NCI-H2081 treated with DMSO at 0.1 percent for 48 hours (cell line): ENCODE measurements at regions not wholly inside any gene's neighbourhood (a gene's known extent, or its start where the extent isn't known, plus 50 kb on each side); places are given as distances from the start of the nearest gene placed in this dataset.
"Not testable (repeated sequence)": the region's sequence is repeated elsewhere in the genome, so short reads cannot be mapped to it uniquely, and the experiment has no call there.

ENCODE experiments used
- DNase-seq: peaks from one replicate; lab custom pipeline; 2025; lab: John Stamatoyannopoulos, UW

DNA sequence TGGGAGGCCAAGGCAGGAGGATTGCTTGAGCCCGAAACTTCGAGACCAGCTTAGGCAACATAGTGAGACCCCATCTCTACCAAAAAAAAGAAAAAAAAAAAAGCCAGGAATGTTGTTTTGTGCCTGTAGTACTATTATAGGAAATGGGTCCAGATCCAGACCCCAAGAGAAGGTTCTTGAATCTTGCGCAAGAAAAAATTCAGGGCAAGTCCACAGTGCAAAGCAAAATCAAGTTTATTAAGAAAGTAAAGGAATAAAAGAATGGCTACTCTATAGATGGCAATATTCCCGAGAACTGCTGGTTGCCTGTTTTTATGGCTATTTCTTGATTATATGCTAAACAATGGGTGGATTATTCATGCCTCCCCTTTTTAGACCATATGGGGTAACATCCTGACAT, 51.2 kb upstream of the RDX start:
- DNase-seq, result no peak

DNA sequence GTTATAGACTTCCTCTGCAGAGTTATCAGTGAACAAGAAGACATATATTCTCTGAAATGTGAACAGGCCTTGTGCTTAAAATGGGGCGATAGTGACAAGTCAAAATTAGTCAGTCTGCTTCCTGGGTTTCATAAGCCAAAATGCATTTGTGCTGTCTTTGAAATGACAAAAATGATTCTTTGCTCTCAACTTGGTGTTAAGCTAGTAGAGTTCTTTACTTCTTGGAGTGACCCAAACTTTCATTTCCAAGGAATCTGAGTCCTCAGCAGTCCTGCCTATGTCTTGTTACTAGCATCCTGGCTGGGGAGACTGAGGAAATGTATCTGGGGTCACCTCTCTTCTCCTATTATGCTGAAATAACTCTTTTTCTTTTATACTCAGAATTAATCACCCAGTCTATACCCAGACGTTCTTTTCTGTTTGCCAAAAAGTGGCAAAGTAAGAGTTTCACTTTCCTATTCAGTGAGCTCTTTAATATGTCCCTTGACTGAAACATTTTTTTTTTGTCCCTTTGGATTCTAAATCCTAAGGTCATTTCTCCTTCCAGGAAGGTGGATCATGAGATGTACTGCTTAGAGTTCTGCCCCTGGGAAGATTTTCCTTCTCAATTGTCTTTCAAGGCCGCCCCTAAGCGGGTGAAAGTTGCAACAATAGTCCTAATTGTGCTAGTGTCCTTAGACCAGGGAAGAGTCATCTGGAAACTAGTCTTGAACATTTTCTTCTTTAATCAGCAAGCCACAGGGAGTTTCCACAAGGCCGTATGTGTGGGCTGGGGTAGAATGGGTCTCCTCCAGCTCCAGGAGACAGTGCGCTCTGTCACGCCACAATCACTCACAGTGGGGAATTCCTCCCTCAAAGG, 53.0 kb upstream of the RDX start:
- no peak for DNase-seq

DNA sequence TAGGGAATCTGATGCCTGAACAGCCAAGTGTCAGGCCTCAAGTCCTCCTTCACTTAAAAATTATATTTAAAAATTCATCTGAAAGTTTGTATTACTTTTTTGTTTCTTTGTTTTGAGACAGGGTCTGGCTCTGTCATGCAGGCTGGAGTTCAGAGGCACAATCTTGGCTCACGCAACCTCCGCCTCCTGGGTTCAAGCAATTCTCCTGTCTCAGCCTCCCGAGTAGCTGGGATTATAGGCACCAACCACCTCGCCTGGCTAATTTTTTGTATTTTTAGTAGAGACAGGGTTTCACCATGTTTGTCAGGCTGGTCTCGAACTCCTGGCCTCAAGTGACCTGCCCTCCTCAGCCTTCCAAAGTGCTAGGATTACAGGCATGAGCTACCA, 53.6 kb upstream of the RDX start:
- not testable (repeated sequence) for DNase-seq

DNA sequence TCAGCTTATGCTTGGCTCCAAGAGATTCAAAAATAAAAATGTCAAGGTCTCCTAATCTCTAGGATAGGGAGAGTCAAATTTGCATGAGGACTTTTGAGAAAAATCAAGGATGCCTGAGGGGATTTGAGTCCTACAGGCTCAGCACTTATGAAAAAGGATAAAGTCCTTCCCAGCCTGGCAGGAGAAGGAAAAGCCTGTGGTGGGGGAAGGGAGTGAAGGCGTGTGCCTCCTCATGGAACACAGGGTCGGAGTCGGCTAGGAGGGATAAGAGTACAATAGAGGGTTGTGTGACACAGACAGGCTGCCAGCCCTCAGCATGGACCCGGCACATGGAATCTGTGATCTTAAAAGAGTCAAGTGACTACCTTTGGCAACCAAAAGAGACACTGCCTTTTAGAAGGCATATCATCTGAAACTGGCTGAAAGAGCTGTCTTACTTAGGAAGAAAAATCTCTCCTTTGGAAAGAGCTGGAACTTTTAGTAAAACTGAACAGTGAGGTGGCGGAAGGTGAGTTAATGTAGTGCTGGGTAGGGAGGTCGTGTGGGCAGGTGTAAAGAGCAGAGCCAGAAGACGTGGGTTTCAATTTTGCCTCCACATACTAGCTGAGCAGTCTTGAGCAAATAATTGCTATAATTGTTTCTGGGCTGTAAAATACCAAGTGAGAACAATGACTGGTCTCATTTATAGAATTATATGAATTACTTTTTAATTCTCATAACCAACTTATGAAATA, 58.8 kb upstream of the RDX start:
- DNase-seq, result no peak

DNA sequence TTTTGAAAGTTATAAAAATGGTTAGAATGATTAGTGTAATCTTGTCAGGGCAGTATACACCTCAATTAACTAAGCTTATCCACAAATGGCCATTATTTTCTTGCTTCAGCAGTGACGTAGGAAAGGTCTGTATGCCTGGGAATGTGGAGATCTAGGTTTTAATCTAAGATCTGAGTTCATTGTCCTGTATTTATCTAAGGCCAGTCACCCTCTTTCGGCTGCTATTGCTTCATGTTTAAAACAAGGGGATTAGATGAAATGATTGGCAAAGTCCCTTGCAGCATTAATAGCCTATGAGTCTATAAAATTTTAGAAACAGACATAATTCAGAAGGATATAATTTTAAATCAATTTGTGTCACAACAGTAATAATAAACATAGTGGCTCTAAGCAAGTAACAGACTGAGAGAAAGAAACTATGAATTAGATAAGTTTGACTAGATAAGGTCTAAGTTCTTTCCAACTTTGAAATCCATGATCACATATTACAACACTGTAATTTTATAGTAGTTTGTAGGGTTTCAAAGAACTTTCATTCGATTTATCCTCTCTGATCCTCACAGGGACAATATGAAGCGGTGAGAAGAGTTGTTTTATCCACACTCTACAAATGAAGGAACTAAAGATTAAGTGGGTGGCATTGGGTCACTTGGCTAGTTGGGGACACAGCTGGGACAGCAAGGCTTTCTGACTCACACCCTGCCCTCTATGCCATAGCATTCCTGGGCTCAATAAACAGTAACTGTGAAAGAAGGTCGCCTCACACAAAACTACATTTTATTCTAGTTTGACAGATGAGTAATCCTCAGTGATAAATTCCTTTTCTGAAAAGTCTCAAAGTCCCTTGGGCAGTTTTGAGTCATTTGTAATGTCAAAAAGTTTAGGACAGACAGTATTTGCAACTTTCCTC, 60.6 kb upstream of the RDX start:
- no peak for DNase-seq

DNA sequence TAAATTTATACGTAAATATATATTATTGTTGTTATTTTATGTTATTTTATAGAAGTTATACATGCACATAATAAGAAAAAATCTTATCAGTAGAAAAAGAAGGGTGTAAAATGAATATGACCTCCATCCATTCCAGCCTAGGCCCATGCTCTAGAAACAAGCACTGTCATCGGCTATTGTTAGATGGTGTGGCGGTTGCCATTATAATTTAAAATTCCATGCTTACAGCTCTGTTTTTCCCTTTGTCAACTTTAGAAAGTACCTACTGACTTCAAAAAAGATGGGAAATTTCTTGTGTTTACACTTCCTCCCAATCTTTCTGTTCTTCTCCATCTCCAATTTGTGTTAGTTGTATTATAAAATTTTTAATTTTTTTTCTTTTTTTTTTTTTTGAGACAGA, 61.9 kb upstream of the RDX start:
- no peak for DNase-seq

DNA sequence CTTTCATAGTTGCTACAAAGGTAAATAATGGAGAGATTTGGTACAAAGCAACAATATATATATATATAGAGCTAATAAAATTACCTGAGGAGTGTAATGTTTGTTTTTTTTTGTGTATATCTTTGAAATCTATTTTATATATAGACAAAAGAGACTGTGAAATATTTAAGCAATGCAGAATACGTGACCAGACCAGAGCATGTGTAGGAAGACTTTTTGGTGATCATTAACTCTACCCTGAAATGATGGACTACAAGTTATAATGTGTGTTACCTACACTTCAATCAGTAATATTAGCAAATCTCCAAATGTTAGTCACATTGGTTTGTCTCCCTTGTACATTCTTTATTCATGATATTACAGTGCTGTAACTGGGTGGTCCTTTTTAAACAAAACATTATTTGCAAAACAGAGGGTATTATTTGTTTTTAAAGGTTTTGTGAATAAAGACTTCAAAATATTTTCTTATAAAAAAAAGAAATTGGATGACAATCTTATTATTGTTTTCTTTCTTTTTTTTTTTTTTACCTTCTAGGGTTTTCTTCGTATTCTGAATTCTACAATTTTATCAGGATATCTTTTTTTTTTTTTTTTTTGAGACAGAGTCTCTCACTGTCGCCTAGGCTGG, 64.5 kb upstream of the RDX start:
- DNase-seq, result not testable (repeated sequence)

DNA sequence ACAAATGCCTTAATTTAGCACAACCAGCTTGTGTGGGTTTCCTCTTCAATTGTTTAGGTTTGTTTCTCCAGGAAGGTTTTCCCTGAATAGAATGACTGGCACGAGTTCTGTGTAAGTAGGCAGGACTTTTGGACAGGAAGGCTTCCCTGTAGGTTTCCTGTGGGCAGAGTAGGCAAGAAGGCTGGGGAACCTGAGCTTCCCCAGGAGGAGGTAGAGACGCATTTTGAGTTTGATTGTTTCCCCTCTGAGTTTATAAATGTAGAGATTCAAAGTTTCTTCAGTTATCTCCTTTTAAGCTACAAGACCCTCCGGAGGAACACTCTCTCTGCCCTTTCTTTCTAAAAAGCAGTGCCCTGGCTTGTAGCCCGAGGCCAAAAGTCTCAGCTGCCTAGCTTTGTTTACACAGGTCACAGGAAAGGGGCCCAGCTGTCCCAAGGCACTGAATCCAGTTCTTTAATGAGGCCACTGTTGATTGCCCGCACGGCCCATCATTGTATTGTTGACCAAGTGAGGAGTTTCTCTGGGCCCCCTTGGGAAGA, 66.6 kb upstream of the RDX start:
- DNase-seq, result peak; percentile 56

DNA sequence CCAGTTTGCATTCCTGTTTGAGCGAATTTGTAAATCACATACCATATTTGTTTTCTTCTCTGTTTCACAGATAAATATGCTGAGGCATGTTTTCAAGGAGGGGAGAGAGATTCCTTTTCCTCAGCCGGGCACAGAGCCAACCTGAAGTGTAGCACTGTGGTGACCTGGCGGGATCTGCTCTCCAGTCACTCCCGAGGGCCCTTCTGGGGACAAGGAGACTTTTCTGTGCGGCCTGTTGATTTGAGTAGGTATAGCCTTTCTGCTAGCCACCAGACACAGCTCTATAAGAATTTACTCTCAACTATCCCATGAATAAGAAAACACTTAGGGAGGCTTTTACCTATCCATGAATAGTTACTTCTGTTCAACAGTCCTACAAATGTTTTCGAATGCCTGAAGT, 63.5 kb upstream of the FDX1 start:
- DNase-seq, result no peak

DNA sequence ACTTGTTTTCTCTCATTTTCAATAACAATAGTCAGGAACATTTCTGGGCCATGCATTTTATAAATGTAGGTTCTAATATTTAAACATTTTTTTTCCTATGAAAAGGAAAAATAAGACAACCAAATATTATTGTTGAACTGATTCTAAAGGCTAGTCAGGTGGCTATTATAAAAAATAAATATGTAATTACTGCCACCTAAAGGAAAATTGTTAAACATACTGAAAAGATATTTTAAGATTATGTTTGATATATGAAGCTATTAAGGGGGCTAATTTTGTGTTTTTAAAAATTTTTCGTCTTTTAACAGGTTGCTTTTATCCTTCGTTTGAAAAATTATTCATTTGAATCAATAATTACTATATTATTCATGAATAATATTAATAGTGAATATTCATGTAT, 62.2 kb upstream of the FDX1 start:
- no peak for DNase-seq

DNA sequence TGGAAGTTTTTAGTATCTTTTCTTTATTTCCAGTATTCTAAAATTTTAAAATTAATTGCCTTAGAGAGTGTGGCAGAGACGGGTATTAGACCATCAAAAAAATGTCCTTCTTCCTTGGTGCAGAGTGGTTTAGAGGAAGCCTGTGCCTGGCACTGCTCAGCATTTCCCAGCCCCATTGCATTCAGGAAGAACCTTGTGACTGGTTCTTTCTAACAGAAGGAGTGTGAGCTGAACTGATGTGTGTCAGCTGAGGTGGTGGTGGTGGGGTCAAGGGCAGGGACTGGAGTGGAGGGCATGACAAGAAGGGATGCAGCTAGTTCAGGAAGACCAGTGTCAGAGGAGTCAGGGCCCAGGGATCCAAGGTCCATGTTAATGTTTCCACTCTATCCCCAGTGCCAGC, 58.7 kb upstream of the FDX1 start:
- no peak for DNase-seq

DNA sequence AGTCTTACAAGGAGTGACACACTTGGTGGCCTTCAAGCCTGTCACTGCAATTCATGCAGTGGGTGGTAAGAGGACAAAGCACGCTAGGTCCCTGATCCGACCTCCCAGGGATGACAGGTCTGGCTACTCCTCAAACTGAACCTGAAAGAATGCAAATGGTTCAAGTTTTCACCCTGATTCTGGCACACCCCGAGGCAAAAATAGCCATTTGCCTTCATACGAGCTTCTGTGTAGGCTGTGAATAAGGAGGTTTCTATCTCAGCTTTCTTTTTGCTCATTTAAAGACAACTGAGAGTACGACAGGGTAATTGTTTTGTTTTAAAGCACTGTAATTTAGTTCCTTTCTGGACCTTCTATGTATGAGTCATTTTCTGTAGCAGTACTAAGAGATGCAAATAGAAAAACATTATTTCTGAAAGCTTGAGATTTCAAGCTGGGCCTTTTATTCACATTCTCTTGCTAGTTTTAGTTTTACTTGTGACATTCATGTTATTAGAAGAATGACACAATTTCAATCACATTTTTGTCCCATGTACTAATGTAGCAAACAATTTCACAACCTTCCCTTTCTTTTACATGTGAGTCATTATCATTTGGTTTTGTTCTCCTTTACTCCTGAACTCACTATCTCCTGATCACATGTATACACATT, 56.6 kb upstream of the FDX1 start:
- no peak for DNase-seq

DNA sequence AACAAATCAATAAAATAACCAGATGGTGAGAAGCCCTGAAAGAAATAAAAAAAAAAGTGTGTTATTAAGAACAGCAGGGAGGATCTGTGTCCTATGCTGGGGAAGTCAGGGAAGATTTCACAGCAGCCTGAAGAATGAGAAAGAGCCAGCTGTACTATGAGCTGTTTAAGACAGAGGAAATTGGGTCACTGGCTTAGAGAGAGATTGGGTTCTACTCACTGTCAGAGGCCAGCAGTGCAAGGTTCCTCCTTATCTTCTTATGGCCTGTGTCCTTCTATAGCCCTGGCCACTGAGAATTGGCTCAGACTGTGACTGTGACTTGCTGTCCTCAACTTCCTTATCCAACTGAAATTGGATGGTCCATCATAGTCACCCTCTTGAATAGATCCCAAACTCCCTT, 54.8 kb upstream of the FDX1 start:
- DNase-seq, result no peak

DNA sequence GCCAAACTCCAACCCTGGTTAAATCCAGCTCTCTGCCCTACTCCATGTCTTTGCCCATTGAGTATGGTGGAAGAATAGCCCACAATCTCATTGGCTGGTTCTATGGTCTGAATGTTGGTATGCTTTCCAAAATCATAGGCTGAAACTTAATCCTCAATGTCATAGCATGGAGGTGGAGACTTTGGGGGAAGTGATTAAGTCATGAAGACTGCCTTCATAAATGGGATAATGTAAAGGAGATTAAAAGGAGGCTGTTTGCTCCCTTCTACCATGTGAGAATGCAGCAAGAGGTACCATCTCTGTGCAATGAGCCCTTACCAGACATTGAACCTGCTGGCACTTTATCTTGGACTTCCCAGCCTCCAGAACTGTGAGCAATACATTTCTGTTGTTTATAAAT, 54.4 kb upstream of the FDX1 start:
- DNase-seq, result no peak

DNA sequence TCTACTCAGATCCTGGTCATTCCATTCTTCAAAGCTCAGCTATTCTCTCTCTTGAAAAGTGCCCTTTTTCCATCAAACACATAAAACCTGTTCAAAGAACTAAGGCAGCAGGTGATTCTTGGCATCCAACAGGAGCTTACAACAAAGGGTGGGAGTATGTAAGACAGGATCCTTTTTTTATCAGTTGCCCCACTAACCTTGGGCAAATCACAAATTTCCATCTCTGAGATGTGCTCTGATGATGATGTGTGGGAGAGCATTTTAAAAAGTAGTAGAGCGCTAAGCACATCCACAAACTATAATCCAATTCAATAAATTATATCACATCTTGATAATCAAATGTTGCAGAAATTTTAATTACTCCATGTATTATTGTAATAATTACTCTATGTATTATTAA, 53.7 kb upstream of the FDX1 start:
- DNase-seq, result no peak

DNA sequence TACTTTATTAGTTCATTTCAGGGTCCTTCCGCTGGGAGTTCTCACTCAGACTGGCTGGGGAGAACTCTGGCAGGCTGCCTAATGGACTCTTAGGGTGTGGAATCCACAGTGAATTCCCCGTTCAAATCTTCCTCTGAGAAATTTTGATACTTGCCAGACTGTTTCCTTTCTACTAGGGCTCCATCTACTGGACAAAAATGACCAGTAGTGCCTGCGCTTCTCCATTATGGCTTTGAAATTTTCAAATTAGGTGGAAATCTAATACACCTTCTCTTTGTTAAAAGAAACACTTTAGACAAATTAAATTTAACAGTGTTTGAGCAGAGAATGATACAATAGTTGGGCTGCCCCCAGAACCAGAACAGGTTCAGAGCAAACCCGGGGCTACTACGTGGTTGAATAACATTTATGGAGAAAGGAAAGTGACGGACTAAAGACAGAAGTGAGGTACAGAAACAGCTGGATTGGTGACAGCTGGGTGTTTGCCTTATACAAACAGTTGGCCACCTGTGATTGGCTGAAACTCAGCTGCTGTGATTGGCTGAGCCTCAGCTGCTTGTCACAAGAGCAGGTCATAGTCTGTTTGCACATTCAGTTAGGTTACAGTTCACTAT, 52.9 kb upstream of the FDX1 start:
- peak; percentile 89 for DNase-seq

DNA sequence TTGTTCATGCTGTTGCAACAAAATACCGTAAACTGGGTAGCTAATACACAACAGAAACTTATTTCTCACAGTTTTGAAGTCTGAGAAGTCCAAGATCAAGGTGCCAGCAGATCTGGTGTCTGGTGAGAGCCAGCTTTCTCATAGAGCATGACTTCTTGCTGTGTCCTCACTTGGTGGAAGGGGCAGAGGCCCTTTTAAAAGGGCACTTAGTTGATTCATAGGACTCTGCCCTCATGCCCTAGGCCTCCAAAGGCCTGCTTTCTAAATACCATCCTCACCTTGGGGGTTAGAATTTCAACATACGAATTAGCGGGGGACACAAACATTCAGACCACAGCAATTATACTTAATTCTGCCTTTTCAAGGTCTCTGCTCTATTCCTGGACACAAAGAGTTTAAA, 52.3 kb upstream of the FDX1 start:
- no peak for DNase-seq

DNA sequence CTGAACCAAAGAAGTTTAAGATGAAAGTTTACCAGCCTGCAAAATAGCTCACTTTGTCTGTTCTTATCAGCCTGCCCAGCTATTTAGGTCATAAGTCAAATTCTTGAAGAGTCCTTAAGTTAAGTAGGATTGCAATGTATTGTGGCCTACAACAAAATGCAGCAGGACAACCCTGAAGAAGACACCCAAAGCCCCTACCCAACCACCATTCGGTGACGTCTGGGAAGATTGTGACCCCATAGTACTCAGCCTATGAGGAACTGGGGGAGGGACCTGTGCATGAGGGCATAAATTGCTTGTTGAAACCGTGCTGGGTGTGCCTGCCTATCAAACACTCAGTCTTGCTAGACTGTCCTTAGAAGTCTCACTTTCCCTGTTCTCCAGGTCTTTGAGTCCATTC, 50.5 kb upstream of the FDX1 start:
- no peak for DNase-seq

DNA sequence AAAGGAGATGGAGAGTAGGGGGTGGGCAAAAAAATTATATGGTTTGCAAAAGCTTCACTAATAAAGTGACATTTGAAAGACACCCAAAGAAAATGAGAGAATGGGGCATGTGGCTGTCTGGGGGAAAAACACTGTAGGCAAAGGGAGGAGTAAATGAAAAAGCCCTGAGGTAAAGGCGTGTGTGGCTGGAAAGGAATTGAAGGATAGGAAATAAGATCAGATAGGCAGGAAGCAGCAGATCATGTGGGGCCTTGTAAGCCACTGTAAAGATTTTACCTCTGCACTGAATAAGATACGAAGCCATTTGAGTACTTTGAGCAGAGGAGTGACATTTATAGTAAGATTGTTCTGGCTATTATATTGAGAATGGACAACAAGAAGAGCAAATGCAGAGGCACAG, 49.8 kb upstream of the FDX1 start:
- DNase-seq, result no peak
